ENCODE measurements at regions not wholly inside any gene's neighbourhood (a gene's known extent, or its start where the extent isn't known, plus 50 kb on each side); places are given as distances from the start of the nearest gene placed in this dataset.
"Not testable (repeated sequence)": the region's sequence is repeated elsewhere in the genome, so short reads cannot be mapped to it uniquely, and the experiment has no call there.

GRCh38 chrX:53883196-53883595, 161.1 kb downstream of the PHF8 start:
- no peak for DNase-seq (ENCODE audit: low read depth)

GRCh38 chrX:53882331-53882730, 161.9 kb downstream of the PHF8 start:
- no peak for DNase-seq (ENCODE audit: low read depth)

GRCh38 chrX:53880786-53881185, 163.5 kb downstream of the PHF8 start:
- DNase-seq (ENCODE audit: low read depth), result not testable (repeated sequence)

- DNase-seq (ENCODE audit: low read depth), result no peak
Measured at GRCh38 chrX:53859890-53860289, 173.4 kb upstream of the HUWE1 start.

- DNase-seq (ENCODE audit: low read depth), result peak; percentile 4
Measured at GRCh38 chrX:53831662-53832635, 145.4 kb upstream of the HUWE1 start.

DNA sequence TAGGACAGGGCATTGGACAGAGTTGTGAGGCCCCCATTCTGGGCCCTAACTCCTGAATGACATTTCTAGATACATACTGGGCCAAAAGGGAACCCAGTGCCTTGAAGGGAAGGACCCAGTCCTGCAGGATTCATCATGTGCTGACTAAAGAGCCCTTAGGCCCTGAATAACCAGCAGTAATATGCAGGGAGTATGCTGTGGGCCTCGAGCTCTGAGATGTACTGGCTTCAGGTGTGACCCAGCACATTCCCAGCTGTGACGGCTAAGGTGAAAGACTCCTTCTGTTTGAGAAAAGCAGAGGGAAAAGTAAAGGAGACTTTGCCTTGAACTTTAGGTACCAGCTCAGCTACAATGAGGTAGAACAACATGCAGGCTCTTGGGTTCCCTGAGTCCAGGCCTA, 138.2 kb upstream of the HUWE1 start:
- no peak for DNase-seq (ENCODE audit: low read depth)

DNA sequence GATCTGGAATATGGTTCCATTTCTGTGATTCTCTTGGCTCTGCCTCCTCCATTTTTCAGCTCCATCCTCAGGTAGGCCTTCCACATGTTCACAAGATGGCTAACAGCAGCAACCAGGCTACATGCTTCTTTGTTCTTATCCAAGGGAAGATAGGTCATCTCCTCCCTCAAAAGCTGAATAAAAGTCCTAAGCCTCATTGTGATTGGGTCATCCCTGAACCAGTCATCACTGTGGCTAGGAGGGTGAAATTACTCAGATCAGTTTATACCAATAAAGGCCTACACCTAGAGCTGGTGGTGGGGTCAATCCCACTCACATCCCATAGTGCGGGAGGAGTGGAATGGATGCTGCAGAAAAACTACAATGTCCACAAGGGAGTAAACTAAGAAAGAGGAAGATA, 131.6 kb upstream of the HUWE1 start:
- DNase-seq (ENCODE audit: low read depth), result not testable (repeated sequence)

DNA sequence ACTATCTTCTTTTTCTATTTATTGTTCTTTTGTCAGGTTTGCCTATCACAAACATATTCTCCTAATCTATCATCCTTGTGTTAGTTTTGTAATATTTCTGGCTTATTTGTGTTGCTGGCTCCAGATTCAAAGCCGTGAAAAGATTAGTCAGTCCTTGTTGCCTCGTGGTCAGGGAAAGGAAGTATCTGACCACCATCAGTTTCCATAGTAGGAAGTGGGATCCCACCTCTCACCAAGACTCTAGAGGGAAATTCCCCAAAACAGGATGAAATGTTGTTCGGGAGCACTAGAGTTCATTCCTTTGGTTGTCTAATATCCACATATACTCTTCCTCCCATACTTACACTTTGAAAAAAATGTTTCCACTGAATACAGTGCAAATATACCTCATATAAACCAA, 131.0 kb upstream of the HUWE1 start:
- no peak for DNase-seq (ENCODE audit: low read depth)

- DNase-seq (ENCODE audit: low read depth), result no peak
Measured at GRCh38 chrX:53813670-53814440, 127.3 kb upstream of the HUWE1 start.

- no peak for DNase-seq (ENCODE audit: low read depth)
Measured at GRCh38 chrX:53798281-53798680, 111.8 kb upstream of the HUWE1 start.

- DNase-seq (ENCODE audit: low read depth), result peak; percentile 3
Measured at GRCh38 chrX:53795576-53795975, 109.1 kb upstream of the HUWE1 start.

DNA sequence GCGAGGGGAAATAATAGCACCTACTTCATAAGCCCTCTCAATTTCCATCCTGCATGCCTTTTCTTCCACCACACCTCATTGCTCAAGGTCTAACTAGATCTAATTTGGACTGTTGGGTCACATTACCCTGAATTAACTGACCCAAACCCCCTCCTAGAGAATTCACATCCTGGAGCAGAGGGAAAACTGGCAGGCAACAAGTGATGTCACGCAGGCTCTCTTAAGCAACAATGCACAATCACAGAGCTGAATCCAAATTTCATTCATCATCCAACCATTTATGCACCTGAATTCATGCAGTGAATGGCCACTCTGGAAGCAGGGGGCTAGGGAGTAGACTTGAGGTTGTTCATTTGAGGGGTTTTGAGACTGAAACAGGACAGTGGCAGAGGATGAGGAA, 107.7 kb upstream of the HUWE1 start:
- no peak for DNase-seq (ENCODE audit: low read depth)

DNA sequence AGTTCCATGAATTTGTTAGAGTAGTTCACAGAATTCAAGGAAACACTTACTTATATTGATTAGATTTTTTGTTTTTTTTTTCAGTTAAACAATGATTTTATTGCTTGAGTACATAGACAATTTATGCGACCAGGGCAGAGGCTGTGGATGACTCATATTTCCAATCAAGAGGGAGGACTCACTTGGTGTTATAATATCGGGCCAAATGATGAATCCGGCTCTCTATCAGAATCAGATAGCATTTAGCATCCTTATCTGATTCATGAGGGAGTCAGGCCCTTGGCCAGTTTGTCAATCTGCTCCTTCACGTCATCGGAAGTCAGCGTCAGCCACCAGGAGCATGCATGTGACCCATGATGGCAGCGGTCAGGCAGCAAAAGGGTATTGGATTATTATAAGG, 82.3 kb upstream of the HUWE1 start:
- no peak for DNase-seq (ENCODE audit: low read depth)

- no peak for DNase-seq (ENCODE audit: low read depth)
Measured at GRCh38 chrX:53768451-53768850, 81.9 kb upstream of the HUWE1 start.

DNA sequence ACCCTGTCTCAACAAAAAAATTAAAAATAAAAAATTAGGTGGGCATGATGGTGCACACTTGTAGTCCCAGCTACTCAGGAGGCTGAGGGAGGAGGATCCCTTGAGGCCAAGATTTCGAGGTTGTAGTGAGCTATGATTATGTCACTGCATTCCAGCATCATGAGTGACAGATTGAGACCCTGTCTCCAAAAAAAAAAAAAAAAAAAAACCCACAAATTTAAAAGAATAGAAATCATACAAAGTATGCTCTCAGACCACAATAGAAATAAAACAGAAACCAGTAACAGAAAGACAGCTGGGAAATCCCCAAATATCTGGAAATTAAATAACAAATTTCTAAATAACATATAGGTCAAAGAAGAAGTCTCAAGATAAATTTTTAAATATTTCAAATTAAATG, 81.0 kb upstream of the HUWE1 start:
- no peak for DNase-seq (ENCODE audit: low read depth)

GRCh38 chrX:53757181-53757580, 70.7 kb upstream of the HUWE1 start:
- not testable (repeated sequence) for DNase-seq (ENCODE audit: low read depth)

- no peak for DNase-seq (ENCODE audit: low read depth)
Measured at GRCh38 chrX:53746718-53747117, 60.2 kb upstream of the HUWE1 start.

DNA sequence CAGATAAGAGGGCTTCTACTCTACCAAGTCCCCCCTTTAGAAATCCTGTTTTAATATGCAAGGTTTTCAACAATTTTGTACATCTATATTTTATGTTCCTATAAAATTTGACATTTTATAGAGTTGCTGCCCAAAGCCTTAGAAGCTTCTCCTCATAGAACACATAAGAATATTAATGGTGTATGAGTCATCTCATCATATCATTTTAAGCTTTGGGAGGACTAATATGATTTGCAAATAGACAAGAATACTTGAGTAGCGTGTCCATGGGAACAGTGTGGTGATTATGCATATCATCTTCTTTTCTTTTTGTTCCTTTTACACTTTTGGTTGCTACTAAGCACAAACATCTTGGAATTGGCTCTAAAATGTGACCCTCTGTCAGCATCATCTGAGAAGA, 56.7 kb upstream of the HUWE1 start:
- no peak for DNase-seq (ENCODE audit: low read depth)

- DNase-seq (ENCODE audit: low read depth), result no peak
Measured at GRCh38 chrX:53738370-53738906, 51.9 kb upstream of the HUWE1 start.

Measured in fibroblast of the conjunctiva (primary cell).